ENCODE measurements at regions not wholly inside any gene's neighbourhood (a gene's known extent, or its start where the extent isn't known, plus 50 kb on each side); places are given as distances from the start of the nearest gene placed in this dataset.
"Not testable (repeated sequence)": the region's sequence is repeated elsewhere in the genome, so short reads cannot be mapped to it uniquely, and the experiment has no call there.

DNA sequence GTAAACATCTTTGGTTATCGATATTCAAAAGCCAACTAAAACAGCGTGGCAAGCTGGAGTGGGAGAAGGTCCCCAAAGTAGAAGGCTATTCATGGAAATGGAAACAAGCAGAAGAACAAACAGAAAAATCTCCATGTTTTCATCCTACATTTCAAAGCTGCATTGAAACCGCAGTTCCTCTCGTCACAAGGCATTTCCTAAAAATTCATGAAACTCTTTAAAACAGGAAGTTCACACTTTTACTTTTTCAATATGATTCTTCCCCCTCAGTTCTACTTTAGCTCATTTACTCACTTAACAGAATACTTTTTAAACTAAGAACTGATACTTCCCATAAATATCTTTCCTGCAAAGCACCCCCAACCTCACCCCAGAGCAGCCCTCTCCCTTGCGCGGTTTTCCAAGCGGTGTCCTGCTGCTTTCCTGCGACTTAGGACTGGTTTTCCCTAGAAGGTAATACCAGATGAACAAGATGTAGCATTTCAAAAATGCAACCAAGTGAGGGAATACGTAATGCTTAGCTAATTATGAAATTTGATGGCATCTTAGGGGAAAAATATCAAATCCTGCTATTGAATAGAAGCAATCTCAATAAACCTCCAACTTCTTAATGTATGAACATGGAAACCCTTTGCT is 228.3 kb upstream of the PKN2 start:
- no peak for DNase-seq

- no peak for DNase-seq
Observed at GRCh38 chr1:88457197-88457596, 226.9 kb upstream of the PKN2 start.

DNA sequence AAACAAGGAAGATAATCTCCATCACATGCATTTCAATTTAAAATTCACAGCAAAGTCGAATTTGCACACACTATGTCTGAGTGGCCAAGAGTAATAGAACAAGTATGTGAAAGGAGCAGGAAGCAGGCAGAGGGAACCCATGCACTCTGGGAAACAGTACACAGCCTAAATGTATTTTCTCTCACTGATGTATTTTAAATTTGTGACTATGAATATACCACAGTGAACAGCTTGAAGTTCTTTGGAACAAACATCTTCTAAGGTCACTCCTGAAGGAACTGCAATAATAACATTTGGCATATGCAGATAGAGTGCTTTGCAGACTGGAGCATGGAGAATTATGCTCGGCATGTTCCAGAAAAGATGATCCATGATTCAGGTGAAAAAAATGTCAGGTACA is 223.1 kb upstream of the PKN2 start:
- no peak for DNase-seq

- no peak for DNase-seq
Observed at GRCh38 chr1:88462096-88462487, 222.0 kb upstream of the PKN2 start.

GRCh38 chr1:88462488-88463261 is 221.4 kb upstream of the PKN2 start:
- DNase-seq: no peak

DNA sequence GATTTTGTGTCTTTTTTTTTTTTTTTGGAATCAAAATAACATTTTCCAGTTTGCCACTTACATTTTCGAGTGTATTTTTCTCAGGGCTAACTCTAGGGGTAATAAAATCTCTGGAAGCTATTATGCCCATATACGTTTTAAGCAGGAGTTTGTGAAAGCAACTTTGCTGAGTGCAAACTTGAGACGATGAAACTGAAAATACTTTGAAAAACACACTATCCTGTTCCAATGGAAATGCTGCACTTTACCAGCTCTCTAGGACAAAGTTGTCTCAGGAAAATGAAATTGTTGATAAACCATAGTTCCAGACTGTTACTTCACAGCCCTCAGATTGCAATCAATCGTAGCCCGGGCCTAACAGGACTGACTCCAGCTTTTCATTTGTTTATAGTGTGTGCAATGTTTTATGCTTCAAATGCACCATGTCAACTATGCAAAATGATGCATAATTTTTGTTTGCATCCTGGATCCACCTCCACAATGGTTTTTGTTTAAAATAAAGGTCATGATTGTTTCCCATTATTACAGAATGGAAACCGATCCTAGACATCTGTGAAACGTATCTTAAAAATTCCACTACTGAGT is 220.6 kb upstream of the PKN2 start:
- DNase-seq: no peak

DNA sequence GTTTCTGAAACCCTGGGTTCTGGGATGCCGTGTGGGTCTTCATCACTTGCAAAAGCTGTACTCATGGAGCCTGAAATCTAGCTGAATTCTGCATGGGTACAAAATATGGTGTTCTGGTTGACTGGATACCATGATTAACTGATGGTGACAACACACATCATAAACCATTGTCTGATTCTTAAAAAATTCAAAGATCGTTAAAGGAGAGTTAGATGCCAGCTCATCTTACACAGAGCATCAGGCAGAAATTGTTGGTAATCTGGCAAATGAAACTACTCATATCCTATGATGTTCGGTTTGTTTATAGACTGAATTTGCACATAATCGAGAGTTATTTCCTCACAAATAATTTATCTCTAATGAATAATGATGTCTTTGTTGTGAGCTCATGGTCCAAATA is 218.1 kb upstream of the PKN2 start:
- DNase-seq: no peak

DNA sequence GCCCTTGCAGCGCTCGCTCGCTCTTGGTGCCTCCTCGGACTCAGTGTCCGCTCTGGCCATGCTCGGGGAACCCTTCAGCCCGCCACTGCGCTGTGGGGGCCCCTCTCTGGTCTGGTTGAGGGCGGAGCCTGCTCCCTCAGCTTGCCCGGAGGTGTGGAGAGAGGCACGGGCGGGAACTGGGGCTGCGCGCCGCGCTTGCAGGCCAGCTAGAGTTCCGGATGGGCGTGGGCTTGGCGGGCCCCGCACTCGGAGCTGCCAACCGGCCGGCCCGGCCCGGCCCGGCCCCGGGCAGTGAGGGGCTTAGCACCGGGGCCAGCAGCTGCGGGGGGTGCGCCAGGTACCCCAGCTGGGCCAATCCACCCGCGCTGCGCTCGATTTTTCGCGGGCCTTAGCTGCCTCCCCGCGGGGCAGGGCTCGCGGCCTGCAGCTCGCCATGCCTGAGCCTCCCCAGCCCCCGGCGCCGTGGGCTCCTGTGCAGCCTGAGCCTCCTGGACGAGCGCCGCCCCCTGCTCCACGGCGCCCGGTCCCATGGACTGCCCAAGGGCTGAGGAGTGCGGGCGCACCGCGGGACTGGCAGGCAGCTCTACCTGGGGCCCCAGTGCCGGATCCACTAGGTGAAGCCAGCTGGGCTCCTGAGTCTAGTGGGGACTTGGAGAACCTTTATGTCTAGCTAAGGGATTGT is 217.0 kb upstream of the PKN2 start:
- no peak for DNase-seq

GRCh38 chr1:88472298-88472697 is 211.8 kb upstream of the PKN2 start:
- DNase-seq: no peak

GRCh38 chr1:88472714-88473113 is 211.4 kb upstream of the PKN2 start:
- no peak for DNase-seq

DNA sequence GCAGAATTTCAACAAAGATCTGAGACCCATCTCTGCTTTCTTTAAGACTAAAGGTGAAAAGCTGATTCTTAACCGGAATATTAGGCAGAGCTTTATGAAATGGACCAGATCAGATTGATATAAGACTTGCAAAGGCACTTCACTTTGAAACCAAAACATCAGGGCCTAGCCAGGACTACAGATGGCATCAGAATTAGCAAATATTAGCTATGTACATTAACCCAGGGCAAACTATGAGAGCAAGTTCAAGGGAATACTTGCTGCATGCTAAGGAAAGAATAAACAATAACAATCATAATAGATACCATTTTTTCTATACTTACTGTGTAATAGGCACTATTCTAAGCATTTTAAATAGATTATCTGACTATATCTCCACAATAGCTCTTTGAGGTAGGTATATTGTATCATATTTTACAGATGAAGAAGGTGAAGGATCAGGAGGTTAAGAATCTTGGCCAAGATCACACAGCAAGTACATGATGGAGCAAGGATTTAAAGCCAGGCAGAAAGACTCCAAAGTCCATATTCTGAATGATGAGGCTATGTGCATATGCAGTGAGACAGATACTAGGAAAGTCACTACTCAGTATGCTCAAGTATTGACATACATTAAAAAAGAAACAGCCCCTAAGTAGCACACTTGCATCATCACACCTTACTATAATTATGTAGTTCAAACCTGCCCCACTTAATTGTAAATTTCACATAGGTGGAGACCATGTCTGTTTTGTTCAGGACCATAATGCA is 209.3 kb upstream of the PKN2 start:
- no peak for DNase-seq

GRCh38 chr1:88484881-88485280 is 199.2 kb upstream of the PKN2 start:
- DNase-seq: no peak

GRCh38 chr1:88488237-88488636 is 195.8 kb upstream of the PKN2 start:
- DNase-seq: no peak

GRCh38 chr1:88490676-88491075 is 193.4 kb upstream of the PKN2 start:
- no peak for DNase-seq

GRCh38 chr1:88499671-88500070 is 184.4 kb upstream of the PKN2 start:
- DNase-seq: no peak

GRCh38 chr1:88502886-88503285 is 181.2 kb upstream of the PKN2 start:
- no peak for DNase-seq

GRCh38 chr1:88503646-88504045 is 180.4 kb upstream of the PKN2 start:
- no peak for DNase-seq

GRCh38 chr1:88504601-88505000 is 179.5 kb upstream of the PKN2 start:
- no peak for DNase-seq

GRCh38 chr1:88509379-88509778 is 174.7 kb upstream of the PKN2 start:
- DNase-seq: no peak

- no peak for DNase-seq
Observed at GRCh38 chr1:88514544-88515060, 169.5 kb upstream of the PKN2 start.

DNA sequence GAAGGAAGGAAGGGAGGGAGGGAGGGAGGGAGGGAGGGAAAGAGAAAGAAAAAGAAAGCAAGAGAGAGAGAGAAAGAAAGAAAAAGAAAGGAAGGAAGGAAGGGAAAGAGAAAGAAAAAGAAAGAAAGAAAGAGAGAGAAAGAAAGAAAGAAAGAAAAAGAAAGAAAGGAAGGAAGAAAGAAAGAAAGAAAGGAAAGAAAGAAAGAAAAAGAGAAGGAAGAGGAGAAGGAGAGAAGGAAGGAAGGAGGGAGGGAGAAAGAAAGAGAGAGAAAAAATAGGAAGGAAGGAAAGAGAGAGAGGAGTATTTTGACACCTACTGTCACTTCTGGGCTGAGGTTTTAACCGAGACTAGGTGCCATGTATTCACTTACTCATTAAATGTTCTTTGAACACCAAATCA is 166.6 kb upstream of the PKN2 start:
- DNase-seq: not testable (repeated sequence)

DNA sequence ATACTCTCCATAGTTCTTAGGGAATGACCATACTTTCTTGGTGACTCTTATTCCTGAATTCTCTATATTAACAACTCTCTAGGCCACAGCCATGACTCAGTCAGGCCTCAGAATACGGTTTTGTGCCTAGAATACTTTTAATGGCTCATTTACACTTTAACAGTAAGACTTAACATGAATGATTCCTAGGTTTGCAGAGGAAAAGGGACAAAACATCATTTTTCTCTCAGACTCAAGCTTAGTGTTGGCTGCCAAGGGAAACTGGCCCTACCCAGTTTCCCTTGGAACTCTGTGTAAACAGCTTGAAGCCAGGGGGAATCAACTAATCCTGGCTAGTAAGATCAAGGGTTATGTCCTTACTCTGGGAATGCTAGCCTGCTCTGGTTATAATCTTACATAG is 164.9 kb upstream of the PKN2 start:
- no peak for DNase-seq
